ENCODE measurements at regions not wholly inside any gene's neighbourhood (a gene's known extent, or its start where the extent isn't known, plus 50 kb on each side); places are given as distances from the start of the nearest gene placed in this dataset.

- DNase-seq (ENCODE audit: low read depth), result no peak
- in situ Hi-C loops (cut with HindIII; ENCODE audit: low pct_unique_long_range_greater_than_20kb, low sequenced_read_pairs), result no loop called here
Observed at GRCh38 chr4:8762951-8763735, 108.5 kb downstream of the HMX1 start.

DNA sequence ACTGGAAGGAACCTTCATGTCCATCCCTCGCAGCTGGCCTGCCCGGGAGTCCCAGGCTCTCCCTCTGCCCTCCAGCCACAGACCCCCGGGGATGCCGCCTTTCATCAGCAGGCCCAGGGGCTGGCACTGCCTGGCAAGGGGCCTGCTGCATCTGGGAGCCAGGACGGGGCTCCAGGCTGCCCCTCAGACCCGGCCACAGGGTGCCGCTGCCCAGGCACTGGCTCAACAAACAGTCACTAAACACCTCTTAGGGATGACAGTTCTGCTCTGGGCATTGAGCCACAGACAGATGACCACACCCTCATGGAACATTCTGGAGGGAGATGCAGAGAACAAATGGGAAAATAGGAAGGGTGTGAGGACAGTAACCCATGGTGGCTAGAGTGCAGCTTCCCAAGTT lies 109.3 kb downstream of the HMX1 start:
- in situ Hi-C loops (cut with HindIII; ENCODE audit: low pct_unique_long_range_greater_than_20kb, low sequenced_read_pairs), result no loop called here
- DNase-seq (ENCODE audit: low read depth), result no peak

DNA sequence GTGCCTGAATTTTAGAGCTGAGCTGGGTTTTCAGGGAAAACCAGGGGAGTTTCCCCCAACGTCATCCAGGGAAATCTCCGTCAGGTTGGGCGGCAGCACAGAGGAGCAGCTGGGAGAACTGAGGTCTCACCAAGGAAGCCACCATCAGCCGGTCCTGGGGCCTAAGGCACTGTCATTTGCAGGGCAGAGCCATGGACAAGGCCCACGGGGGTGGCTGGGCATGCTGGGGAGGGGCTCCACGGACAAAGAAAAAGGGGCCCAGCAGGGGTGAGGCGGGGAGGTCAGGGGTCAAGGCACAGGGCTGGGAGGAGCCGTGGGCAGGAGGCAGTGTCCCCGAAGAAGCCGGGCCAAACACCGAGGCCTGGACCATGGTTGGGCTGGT lies 109.8 kb downstream of the HMX1 start:
- in situ Hi-C loops (cut with HindIII; ENCODE audit: low pct_unique_long_range_greater_than_20kb, low sequenced_read_pairs), result no loop called here
- DNase-seq (ENCODE audit: low read depth), result no peak

GRCh38 chr4:8761167-8761823 lies 110.3 kb downstream of the HMX1 start:
- in situ Hi-C loops (cut with HindIII; ENCODE audit: low pct_unique_long_range_greater_than_20kb, low sequenced_read_pairs), result no loop called here
- no peak for DNase-seq (ENCODE audit: low read depth)

DNA sequence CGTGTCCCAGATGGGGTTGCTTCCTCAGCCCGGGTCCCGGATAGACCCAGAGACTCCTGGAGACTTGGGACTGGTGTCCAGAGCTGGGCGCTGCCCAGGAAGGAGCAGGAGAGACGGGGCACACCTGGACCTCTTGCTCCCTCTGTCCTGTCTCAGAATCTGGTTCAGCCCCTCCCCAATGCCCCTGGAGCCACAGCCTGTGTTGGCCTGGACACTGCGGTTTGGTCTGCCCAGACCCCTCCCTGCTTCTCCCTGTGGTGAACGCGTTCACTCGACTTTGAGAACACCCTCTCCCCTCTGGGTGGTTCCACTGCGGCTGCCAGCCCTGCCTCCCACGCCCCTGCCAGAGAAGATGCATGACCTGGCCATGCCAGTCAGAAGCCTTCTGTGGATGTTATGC lies 111.1 kb downstream of the HMX1 start:
- no peak for DNase-seq (ENCODE audit: low read depth)
- in situ Hi-C loops (cut with HindIII; ENCODE audit: low pct_unique_long_range_greater_than_20kb, low sequenced_read_pairs), result no loop called here

DNA sequence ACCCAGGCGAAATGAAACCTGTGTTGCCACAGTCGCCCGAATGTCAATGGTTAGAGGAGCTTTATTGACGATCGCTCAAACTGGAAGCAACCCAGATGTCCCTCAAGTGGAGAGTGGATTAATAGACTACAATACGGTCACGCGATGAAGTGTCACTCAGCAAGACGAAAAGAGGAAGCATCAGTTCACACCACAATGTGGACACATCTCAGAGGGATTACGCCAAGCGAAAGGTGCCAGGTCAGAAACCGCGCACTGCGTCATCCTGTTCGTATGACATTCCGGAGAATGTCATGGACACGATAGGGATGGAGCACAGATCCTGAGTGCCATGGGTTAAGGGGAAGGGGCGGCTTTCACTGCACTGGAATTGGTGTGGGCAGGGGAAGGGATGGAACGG lies 111.7 kb downstream of the HMX1 start:
- in situ Hi-C loops (cut with HindIII; ENCODE audit: low pct_unique_long_range_greater_than_20kb, low sequenced_read_pairs), result no loop called here
- DNase-seq (ENCODE audit: low read depth), result no peak

- in situ Hi-C loops (cut with HindIII; ENCODE audit: low pct_unique_long_range_greater_than_20kb, low sequenced_read_pairs), result no loop called here
- no peak for DNase-seq (ENCODE audit: low read depth)
Observed at GRCh38 chr4:8756816-8757215, 114.8 kb downstream of the HMX1 start.

DNA sequence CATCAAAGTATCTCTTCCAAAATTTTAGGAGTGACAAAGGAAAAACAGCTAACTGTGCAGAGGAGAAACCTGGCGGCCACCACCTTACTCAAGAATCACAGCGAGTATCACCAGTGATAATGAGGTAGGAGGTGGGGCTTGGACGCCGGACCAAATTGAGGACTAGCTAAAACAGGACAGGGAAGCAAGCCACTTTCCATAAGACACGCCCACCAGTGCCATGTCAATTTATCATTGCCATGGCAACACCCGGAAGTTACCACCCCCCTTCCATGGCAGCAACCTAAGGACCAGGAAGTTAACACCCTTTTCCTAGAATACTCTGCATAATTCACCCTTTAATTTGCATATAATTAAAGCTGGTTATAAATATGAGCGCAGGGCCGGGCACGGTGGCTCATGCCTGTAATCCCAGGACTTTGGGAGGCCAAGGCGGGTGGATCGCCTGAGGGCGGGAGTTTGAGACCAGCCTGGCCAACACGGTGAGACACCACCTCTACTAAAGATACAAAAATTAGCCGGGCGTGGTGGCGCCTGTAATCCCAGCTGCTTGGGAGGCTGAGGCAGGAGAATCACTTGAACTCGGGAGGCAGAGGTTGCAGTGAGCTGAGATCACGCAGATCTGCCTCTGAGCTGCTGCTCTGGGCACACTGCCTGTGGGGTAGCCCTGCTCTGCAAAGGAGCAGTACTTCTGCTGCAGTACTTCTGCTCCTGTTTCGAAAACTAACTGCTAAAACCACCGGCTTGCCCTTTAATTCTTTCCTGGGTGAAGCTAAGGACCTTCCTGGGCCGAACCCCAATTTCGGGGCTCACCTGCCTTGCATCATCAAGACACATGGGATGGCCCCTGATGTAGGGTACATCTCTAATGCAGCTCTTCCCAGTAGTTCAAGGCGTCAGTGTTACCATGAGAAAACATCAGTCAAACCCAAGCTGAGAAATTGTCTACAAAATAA lies 116.7 kb downstream of the HMX1 start:
- DNase-seq (ENCODE audit: low read depth), result no peak
- in situ Hi-C loops (cut with HindIII; ENCODE audit: low pct_unique_long_range_greater_than_20kb, low sequenced_read_pairs), result no loop called here

- DNase-seq (ENCODE audit: low read depth), result no peak
- in situ Hi-C loops (cut with HindIII; ENCODE audit: low pct_unique_long_range_greater_than_20kb, low sequenced_read_pairs), result no loop called here
Observed at GRCh38 chr4:8748236-8748575, 123.4 kb downstream of the HMX1 start.

- DNase-seq (ENCODE audit: low read depth), result no peak
- in situ Hi-C loops (cut with HindIII; ENCODE audit: low pct_unique_long_range_greater_than_20kb, low sequenced_read_pairs), result no loop called here
Observed at GRCh38 chr4:8747467-8748235, 124.0 kb downstream of the HMX1 start.

DNA sequence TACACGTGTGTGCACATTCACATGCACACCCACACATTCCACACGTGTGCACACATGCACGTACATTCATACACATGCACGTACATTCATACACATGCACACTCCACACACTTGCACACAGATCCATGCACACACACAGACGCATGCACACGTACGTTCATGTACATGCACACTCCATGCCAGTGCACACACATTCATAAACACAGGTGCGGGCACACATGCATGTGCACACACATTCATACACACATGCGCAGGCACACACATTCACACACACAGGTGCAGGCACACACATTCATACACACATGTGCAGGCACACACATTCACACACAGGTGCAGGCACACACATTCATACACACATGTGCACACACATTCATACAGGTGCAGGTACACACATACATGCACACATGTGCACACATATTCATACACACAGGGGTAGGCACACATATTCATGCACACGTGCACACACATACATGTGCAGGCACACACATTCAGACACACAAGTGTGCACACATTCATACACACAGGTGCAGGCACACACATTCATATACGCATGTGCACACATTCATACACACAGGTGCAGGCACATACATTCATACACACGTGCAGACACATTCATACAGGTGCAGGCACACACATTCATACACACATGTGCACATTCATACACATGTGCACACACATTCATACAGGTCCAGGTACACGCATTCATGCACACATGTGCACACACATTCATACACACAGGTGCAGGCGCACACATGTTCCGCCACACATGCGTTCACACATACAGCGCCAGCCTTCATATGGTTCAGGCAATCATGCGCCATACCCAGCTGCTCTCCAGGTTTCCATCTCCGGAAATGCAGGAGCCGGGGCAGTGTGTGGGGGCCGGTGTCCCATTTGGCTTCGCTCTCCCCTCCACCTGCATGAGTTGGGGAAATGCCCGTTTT lies 124.8 kb downstream of the HMX1 start:
- in situ Hi-C loops (cut with HindIII; ENCODE audit: low pct_unique_long_range_greater_than_20kb, low sequenced_read_pairs), result no loop called here

GRCh38 chr4:8745826-8746225 lies 125.8 kb downstream of the HMX1 start:
- no peak for DNase-seq (ENCODE audit: low read depth)
- in situ Hi-C loops (cut with HindIII; ENCODE audit: low pct_unique_long_range_greater_than_20kb, low sequenced_read_pairs), result no loop called here

More for the DNA sequence above, 124.8 kb downstream of the HMX1 start:
- DNase-seq (ENCODE audit: low read depth), result no peak

- in situ Hi-C loops (cut with HindIII; ENCODE audit: low pct_unique_long_range_greater_than_20kb, low sequenced_read_pairs), result no loop called here
Observed at GRCh38 chr4:8745005-8745790, 126.4 kb downstream of the HMX1 start.

GRCh38 chr4:8744083-8744805 lies 127.4 kb downstream of the HMX1 start:
- in situ Hi-C loops (cut with HindIII; ENCODE audit: low pct_unique_long_range_greater_than_20kb, low sequenced_read_pairs), result no loop called here
- no peak for DNase-seq (ENCODE audit: low read depth)

More at GRCh38 chr4:8745005-8745790, 126.4 kb downstream of the HMX1 start:
- DNase-seq (ENCODE audit: low read depth), result no peak

- in situ Hi-C loops (cut with HindIII; ENCODE audit: low pct_unique_long_range_greater_than_20kb, low sequenced_read_pairs), result no loop called here
- no peak for DNase-seq (ENCODE audit: low read depth)
Observed at GRCh38 chr4:8742546-8742945, 129.1 kb downstream of the HMX1 start.

All from Caki2 (cell line).